Iris pigment epithelial cell (primary cell): ENCODE measurements at regions not wholly inside any gene's neighbourhood (a gene's known extent, or its start where the extent isn't known, plus 50 kb on each side); places are given as distances from the start of the nearest gene placed in this dataset.
A peak's percentile ranks its signal among the peaks of the same experiment; 100 is the strongest.

Experiments used
- DNase-seq: peaks from one replicate; pipeline ENCODE4 v3.0.0-alpha.2; 2011; ENCODE audit warnings: low read depth

DNA sequence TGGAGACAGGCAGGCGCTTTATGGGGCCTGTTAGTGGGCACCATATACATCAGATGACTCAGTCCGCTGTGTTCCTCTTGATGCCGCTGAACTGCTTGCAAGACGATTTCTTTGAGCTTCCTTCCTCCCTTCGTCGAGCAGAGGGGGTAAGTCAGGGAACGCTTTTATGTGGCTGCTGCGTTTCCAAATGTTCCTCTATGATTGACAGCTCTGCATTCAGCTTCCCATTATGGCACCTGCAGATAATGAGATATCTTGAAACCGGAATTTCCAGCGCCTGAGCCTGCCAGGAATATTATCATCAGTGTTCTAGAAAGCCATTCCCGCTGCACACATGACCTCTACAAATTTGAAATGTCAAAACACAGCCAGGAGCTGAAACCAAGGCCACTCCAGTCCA is 257.0 kb downstream of the TSHZ3 start:
- no peak for DNase-seq

DNA sequence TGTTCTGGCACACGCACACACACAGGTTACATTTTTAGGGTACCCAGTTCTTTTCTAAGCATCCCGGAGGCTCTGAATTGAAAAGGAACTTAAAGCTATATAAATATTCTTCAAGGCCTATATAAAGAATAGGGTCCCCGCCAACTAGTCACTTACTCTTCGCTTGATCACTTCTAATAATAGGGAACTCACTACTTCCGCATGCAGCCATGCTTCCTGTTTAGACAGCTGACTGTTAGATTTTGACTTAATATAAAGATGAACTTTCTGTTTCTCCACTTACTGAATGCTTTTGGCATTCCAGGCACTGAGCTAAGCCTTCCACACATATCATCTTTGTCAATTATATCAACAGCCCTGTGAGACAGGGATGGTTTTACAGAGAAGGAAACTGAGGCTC is 259.6 kb downstream of the TSHZ3 start:
- DNase-seq = no peak

DNA sequence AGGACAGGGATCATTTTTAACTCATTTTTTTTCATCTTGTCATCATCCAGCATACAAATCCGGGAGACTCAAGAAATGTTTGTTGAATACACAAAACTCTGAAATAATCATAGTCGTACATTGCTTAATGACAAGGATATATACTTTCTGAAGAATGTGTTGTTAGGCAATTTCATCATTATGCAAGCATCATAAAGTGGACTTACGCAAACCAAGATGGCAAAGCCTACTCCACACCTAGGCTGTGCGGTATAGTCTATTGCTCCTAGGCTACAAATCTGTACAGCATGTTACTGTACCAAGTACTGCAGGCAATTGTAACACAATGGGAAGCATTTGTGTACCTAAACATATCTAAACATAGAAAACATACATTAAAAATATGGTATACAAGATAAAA is 264.1 kb downstream of the TSHZ3 start:
- DNase-seq = no peak

DNA sequence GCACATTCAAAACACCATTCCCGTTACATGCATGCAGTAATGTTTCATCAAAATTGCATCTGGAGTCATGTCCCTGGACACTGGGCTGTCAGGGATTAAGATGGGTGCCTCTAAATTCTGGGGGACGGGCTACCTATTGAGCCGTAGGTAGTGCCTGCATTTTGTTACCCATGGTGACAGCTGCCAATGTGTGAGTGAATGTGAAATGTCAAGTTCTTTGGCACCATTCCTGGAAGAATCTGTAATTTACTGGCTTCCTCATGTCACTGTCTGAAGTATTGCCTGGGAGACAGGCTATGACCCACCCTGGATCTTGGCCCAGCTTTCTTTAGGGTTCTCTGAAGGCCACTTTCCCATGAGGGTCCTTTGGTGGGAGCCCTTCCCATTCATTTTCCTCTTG is 266.1 kb downstream of the TSHZ3 start:
- no peak for DNase-seq

DNA sequence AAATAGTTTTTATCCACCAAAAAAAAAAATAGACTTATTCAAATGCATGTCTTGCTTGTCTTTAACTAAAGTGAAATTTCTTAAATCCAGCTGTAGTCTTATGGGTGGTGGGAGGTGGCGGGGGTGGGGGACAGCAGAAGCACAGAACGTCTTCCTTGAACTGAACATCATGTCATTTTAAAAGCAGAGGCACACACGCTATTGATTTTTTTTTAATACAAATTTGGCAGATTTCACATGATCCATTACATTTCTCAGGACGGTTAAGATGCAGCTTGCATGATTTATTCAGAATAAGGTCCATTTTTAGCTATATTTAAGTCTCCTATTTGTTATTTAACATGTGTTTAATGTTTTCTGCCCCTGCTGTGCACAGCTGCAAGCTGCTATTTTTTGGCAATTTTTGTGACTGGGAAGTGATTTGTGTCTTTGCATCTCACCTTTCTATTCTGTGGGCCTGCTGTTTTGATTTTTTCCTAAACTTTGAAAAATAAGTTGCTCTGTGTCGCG is 274.0 kb downstream of the TSHZ3 start:
- DNase-seq = no peak

DNA sequence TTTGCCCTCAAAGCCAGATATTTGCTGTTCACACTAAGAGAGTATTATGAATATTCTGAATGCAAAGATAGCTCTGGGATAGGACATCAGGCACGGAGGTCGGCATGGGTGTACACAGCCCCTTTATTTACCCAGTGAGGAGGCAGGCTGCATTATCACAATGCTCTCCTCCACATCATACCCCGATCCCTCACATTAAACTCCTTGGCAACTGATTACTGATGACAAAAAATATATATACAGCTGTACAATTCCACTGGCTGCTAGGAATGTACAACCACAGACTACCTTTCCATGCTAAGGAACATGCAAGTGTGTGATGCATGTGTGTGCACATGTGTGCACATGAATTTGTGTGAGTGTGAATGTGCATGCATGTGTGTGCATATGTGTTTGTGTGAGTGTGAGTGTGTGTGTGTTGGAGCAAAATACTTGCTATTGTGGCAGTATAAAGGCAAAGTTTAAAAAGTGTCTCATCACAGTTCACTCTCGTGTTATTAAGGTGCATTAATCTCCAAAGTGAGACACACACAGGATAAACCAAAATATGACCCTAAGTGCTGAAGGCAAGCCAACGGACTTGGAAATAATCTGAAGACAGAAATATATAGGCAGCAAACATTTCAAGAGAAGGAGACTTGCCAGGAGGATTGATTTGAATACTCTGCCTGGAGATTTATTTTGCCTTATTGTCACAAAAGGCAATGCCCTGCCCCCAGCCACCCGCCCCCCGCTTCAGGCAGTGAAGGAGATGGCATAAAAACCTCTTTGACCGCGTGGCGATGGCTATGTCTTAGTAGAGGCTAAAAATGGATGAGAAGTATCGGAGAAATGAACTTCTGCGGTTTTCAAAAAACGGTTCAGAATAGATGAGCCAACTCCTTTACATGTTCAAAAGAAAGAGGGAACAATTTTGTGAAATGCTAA is 274.8 kb downstream of the TSHZ3 start:
- DNase-seq = no peak

DNA sequence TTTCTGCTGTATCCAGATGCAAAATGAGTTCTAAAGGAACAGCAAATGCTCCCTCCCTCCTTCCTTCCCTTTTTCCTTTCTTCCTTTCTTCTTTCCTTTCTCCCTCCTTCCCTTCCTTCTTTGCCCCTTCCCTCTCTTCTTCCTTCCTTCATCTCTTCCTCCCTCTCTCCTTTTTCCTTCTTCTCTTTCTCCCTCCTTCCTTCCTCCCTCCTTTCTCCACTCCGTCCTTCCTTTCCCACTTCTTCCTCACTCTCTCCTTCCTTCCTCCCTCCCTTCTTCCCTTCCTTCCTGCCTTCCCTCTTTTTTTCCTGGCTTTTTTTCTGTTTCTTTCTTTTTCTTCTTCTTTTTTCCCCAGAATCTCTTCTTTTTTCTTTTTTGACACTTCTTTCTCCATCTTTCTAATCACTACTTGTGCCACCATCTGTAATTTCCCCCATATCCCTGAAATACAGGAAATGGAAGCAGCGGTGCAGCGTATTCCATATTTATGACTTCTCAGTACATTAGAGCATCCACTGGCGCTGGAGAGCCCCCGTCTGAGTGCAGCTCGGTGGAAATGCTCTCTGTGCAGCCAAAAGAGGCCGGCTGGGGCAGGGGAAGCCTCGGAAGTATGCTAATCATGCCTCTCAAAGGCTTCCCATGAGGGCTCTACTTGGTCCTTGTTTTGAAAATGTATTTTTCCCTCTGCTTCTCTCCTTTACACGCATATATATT is 275.6 kb downstream of the TSHZ3 start:
- DNase-seq = no peak

DNA sequence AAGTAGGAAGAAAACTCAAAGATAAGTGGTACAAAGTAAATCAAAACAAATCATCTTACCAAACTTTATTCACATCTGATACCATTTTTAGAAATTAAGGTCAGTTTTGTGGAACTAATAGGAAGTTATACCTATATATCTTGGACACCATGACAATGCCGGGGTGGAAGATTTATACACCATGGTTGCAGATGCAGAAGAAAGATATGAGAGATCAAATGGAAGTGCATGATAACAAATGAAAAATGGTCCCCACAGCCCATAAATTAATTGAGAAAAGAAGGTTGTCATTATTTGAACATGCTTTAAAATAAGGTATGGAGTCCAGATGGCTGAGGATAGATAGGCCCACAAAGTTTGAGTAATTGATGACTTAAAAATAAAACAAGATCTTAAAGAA is 276.8 kb downstream of the TSHZ3 start:
- no peak for DNase-seq

DNA sequence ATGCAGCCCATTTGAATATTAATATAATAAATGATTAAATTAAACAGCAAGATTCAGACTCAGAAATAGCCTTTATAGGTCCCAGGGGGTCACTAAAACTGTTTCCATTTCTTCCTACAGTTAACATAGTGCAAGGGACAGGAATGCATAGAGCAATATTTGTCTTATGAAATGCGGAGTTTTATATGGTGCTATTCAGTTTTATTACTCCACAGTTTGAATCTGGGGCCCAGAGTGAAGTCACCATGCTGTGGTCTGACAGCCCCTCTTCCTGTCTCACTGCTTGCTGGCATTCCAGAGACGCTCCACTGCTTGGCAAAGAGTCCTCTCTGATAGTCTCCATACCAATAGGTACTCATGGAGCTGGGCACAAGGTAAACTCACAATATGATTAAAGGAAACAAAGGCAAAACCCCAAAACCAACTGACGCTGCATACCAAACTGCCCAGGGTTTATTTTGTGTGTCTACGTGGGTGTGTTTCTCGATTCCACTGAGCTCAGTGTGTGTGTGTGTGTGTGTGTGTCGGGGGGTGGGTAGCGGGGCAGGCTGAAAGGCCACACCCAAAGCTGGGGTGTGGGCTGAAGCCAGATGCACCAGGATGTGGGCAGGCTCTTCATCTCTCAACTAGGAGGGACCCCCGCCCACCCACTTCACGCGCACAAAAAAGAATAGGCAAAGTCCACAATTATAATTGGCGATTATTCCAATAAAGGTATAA is 277.9 kb downstream of the TSHZ3 start:
- no peak for DNase-seq

DNA sequence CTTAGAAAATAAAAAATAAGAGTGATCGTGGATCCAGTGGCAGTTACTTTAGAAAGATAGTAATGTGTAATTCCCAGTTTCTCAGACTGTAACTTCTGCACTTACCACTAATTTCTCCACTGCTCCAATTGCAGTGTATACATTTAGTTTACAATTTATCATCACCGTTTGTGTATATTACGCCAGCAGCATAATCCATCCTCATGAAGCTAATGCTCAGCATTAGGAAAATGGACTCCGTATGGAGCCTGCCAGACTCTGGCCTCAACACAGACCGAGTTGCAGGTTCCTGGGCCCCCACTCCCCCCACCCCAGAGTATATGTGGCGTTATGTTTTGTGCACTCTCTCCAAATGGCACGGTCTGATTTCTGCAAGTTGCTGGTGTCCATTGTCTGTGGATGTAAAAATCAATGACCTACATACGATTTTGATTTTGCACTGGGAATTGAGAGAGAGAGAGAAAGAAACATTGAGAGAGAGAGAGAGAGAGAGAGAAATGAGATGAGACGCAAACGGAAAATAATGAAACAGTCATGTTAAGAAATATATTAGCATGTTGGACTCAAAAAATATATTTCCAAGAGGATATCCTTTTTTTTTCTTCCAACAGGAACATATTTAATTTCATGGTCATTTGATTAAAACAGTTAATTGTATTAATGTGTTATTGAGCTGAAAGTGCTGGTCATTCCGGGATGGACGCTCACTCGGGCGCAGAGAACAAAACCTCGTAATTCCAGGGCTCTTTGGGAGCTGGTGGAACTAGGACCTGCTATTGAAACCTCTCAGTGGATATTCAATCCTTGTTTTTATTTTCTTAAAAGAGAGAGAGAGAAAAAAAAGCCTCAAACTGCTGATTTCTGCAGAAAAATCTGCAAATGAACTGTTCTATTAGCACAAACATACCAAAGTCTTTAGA is 278.8 kb downstream of the TSHZ3 start:
- no peak for DNase-seq

DNA sequence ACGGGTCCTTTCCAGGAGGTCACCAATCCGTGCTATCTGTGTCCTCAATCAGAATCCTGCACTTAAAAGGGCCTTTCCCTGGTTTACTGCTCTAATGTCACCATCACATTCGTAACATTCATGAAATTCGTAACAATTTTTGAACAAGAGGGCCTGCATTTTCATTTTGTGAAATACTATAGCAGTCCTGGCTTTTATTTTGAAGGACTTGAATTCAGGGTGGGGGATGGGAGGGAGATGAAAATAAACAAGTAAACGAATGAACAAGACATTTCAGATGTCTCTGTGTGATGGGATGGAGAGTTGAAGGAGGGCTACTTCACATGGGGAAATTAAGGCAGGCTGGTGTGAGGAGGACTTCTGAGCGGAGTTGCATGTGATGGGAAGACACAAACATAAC is 281.0 kb downstream of the TSHZ3 start:
- DNase-seq = no peak

DNA sequence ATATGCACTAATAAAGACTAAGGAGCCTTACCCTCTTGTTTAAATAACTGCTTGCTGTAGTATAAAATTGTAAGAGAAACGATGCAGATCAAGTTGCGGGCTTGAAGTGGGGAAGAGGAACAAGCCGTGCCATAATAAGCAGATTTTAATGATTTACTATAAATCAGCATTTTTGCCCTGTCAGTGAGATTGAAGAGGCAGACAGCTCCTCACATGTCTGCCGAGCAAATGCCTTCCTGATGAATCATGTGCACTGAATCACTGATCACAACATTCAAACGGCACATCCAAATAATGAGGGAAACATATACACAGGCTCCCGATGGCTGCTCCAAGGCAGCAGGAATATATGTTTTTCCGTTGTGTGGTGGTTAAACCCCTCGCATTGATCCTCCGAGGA is 282.9 kb downstream of the TSHZ3 start:
- peak; percentile 73 for DNase-seq

DNA sequence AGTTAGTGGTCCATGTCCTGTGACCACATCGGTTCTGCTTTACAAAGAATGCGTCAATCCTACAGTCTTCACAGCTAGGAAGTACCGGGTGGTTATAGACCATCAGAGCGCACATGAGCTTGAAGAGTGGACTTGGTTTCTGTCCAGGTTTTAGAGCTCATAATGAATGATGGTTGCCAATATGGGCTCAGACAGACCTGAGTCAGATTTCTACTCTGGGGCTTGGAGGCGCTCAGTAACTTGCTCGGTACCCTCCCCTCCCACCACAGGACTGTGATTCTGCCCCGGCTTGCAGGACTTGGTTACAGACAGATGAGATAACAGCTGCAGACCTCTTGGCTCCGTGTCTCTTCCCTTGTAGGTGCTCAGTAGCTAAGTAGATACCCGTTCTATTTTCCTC is 284.7 kb downstream of the TSHZ3 start:
- no peak for DNase-seq

DNA sequence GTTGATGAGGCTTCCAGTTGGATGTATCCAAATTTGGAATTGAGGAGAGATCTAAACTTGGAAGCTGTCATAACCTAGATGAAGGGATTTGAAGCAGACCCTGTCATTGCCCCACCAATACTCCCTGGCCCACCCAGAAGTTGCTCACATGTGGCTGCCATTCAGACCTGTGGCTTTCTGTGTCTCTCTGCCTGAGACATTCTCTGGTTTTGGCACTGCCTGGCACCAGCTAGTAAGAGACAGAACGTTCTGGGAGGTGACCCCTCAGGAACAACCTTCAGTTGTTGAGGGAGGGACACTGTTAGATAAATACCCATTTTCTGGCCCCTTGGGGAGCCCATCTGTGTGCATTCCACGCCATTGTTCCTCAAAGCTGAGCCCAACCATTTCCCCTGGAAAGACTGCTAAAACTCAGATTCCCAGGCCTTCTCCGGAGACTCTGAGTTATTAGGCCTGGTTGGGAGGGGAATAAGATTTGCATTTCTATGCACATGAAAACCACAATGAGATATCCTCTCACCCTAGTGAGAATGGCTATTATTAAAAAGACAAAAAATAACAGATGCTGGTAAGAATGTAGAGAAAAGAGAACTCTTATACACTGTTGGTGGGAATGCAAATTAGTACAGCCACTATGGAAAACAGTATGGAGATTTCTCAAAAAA is 290.4 kb downstream of the TSHZ3 start:
- no peak for DNase-seq

DNA sequence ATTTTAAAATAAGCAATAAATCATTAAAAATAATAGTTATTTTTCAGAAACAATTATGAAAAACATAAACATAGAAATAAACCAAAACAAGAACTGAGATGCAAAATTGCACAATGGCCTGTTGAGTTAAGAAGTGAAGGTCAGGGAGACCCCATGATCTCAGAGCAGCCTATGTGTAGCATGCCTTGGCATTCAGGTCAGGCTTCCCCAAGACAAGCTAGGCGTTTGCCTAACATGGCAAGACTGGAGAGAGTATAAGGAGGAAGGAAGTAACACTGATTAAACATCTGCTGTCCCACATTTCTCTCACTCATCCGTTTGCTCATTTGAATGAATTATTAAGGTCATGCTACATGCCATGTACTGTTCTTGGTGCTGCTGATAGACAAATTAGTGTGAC is 291.8 kb downstream of the TSHZ3 start:
- no peak for DNase-seq

DNA sequence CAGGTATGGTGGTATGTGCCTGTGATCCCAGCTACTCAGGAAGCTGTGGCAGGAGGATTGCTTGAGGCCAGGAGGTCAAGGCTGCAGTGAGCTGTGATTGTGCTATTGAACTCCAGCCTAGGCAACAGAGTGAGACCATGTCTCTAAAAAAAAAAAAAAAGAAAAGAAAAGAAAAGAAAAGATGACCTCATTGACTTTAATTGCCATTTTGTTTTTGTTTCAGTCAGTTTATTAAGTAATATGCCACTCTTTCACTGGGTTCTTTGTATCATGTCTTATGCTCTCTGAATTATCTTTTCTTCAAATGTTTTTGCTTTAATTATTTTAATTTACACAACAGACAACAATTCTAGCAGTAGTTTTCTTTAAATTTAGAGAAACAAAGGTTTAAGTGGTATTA is 293.8 kb downstream of the TSHZ3 start:
- DNase-seq = no peak

DNA sequence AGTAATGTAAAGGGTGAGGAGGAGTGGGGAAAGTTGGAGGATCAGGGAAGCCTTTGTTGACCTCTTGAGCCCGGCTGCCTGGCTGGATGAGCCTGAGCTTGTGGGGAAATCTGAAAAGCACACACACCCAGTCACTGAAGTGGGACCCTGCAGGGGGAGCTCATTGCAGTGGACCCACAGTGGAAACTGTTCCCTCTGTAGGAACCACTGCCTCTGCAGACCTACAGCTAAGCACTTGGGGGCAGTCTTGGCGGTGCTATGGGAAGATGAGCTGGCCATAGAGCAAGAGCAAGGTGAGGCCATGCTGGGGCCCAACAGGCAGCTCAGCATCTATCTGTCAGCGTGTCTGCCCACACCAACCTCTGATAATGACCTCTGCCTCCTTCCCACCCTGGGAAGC is 294.8 kb downstream of the TSHZ3 start:
- peak; percentile 63 for DNase-seq

DNA sequence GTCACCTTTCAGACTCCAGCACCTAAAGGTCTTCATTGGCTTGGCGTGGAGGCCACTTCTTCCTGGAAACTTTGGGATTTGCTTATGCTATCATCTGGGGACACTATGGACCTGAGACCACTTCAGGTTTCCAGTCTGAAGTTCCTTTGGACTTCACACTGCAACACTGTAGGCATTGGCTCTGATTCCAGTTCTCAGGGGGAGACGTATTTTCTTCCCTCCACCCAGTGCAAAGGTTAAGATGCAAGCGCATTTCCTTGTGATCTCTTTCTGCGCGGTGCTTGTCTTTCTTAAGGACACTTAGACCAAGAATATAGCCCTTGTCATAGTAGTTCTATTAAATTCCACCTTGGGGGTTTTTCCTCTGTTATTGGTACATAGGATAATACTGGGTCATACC is 299.8 kb downstream of the TSHZ3 start:
- DNase-seq = no peak

DNA sequence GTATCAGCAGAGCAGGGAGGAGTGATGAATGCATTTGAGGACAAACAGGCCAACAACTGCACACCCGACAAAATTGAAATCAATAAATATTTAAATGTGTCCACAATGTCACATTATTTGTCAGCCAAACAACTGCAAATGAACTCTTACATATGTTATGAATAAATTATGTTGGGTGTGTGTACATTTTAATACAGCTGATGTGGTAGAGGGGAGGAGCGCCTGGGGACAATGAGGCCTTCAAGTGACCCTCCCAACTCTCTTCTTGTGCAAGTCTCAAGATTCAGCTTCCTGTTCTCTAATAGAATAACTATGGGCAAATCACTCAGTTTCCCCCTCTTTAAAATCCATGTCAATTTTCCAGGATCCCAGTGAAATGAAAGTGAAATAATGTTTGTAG is 303.2 kb downstream of the TSHZ3 start:
- no peak for DNase-seq

DNA sequence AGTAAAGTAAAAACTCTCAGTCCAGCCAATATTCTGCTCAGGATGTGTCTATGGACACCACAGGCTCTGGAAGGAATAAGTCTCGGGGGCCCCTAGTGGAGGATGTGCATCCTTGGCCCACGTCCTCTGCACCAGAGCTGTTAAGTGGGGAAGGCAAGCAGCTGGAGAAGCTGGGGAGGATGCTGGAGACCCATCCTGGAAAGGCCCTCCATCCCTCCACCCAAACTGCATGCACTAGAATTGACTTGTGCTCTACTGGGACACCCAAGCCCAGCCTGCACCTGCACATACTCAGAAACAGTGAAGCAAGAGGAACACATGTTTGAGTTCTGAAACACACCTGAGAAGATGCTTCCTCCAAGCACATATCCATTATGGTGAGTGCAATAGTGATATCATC is 307.8 kb downstream of the TSHZ3 start:
- no peak for DNase-seq

DNA sequence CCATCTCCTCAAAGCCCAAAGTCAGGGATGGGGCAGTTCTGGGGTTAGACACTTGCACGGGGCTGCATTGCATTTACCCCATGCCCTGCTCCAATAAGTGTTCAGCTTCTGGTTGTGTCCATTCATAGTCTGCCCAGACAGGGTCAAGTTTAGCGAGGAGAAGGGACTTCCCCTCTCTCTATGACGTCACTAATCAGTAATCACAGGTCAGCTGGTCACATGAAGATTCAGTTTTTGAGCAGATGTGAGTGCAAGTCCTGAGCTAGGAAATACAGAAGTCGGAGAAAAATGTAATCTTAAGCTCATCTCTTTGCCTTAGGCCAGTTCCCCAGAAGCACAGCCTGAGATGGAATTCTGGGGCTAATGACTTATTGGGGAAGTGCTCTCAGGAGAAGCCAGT is 310.1 kb downstream of the TSHZ3 start:
- DNase-seq = no peak
